ENCODE measurements at regions not wholly inside any gene's neighbourhood (a gene's known extent, or its start where the extent isn't known, plus 50 kb on each side); places are given as distances from the start of the nearest gene placed in this dataset.
"Not testable (repeated sequence)": the region's sequence is repeated elsewhere in the genome, so short reads cannot be mapped to it uniquely, and the experiment has no call there.

DNA sequence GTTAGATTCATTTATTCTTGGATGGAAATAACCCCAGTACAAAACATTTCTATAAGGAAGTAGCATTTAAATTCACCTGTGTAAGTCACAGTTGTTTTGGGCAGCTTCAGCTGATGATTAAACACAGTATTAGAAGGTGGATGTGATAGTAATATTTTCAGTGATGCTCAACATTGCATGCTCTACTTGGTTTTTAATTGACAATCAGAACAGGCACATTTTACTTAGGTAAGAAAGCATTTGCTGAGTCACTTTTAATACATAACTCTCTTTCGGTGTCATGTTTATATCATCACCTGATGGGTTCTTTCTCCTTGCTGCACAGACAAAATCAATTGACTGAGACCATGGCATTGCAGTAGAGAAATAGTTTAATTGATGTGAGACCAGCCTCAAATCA lies 80.7 kb downstream of the CMAS start:
- TF ChIP-seq, protein P1, sequence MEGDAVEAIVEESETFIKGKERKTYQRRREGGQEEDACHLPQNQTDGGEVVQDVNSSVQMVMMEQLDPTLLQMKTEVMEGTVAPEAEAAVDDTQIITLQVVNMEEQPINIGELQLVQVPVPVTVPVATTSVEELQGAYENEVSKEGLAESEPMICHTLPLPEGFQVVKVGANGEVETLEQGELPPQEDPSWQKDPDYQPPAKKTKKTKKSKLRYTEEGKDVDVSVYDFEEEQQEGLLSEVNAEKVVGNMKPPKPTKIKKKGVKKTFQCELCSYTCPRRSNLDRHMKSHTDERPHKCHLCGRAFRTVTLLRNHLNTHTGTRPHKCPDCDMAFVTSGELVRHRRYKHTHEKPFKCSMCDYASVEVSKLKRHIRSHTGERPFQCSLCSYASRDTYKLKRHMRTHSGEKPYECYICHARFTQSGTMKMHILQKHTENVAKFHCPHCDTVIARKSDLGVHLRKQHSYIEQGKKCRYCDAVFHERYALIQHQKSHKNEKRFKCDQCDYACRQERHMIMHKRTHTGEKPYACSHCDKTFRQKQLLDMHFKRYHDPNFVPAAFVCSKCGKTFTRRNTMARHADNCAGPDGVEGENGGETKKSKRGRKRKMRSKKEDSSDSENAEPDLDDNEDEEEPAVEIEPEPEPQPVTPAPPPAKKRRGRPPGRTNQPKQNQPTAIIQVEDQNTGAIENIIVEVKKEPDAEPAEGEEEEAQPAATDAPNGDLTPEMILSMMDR (conservative IDR thresholded peaks at IDR 0.05; ENCODE audit: low read depth, low read length) = no peak
- no peak overlapping the region for H3K4me3 ChIP-seq (ENCODE audit: low read depth, low read length)
- DNase-seq (ENCODE audit: low read depth) = no peak

DNA sequence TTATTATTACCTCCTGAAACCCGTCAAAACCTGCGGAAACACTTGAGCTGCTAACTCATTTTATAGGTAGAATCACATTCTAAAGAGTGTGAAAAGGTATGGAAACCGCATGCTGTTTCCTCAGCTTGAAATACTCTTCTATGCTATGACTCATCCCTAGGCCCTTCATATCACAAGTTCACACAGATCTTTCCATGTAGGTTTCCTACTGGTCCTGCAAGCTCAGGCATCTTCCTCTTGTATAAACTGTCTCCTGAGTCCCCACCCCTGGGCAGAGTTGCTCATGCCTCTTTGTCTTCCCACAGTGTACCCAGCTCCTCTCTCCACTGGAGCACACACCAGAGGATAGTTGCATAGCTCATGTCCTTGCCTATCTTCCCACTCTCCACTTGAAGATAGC lies 84.7 kb downstream of the CMAS start:
- DNase-seq (ENCODE audit: low read depth) = no peak
- no peak overlapping the region for H3K4me3 ChIP-seq (ENCODE audit: low read depth, low read length)
- TF ChIP-seq, protein P1 (conservative IDR thresholded peaks at IDR 0.05; ENCODE audit: low read depth, low read length) = no peak

DNA sequence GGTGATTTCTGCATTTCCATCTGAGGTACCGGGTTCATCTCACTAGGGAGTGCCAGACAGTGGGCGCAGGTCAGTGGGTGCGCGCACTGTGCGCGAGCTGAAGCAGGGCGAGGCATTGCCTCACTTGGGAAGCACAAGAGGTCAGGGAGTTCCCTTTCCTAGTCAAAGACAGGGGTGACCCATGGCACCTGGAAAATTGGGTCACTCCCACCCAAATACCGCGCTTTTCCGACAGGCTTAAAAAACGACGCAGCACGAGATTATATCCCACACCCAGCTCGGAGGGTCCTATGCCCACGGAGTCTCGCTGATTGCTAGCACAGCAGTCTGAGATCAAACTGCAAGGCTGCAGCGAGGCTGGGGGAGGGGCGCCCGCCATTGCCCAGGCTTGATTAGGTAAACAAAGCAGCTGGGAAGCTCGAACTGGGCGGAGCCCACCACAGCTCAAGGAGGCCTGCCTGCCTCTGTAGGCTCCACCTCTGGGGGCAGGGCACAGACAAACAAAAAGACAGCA lies 90.6 kb downstream of the CMAS start:
- H3K4me3 ChIP-seq (ENCODE audit: low read depth, low read length); DNase-seq (ENCODE audit: low read depth): not testable (repeated sequence)
